ENCODE measurements at regions not wholly inside any gene's neighbourhood (a gene's known extent, or its start where the extent isn't known, plus 50 kb on each side); places are given as distances from the start of the nearest gene placed in this dataset.

GRCh38 chr9:22198681-22199080, 189.6 kb upstream of the CDKN2B start:
- H3K4me3 ChIP-seq (replicated peaks; ENCODE audit: low read depth, low read length) = no peak overlapping the region
- DNase-seq (ENCODE audit: low read depth) = no peak
- TF ChIP-seq CTCF (IDR thresholded peaks at IDR 0.05; ENCODE audit: low read length, missing control alignments) = no peak

GRCh38 chr9:22201256-22201655, 192.2 kb upstream of the CDKN2B start:
- no peak overlapping the region for H3K4me3 ChIP-seq (replicated peaks; ENCODE audit: low read depth, low read length)
- no peak for TF ChIP-seq CTCF (IDR thresholded peaks at IDR 0.05; ENCODE audit: low read length, missing control alignments)
- no peak for DNase-seq (ENCODE audit: low read depth)

DNA sequence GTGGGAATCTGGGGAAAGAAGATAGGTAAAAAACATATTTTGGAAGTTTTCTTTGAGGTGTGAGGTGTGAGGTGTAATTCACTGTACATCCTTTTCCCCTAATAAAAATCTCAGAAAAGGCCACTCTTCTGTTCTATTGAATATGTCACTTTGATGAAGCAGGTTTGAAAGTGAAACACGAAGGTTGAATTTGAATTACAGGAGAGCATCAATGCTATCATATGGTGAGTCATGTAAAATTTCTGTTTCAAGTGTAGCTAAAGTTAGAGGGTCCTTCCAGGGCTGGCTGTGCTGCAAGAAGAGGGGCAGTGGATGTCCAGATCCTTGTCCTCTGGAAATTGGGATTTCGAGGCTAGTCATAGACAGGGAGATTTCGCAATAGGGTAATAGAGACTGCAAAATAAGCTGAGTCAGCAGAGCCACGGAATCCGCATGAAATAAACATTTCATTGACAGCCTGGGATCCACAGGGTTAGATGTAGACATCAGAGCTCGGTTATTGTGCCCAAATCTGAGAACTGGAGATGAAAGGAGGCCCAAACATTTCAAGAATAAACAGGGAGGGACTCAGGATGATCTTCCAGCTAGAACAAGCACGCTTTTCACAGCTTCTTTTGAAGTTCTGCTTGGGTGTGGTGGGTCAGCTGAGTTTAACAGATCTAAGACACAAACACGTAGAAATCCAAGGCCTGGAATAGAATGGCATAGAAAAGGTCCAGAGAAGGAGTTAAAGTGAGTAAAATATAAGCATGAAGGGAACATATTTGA, 194.4 kb upstream of the CDKN2B start:
- H3K4me3 ChIP-seq (replicated peaks; ENCODE audit: low read depth, low read length) = no peak overlapping the region
- peak; percentile 53 for DNase-seq (ENCODE audit: low read depth)
- no peak for TF ChIP-seq CTCF (IDR thresholded peaks at IDR 0.05; ENCODE audit: low read length, missing control alignments)

GRCh38 chr9:22204240-22204639, 195.1 kb upstream of the CDKN2B start:
- TF ChIP-seq CTCF (IDR thresholded peaks at IDR 0.05; ENCODE audit: low read length, missing control alignments) = no peak
- no peak for DNase-seq (ENCODE audit: low read depth)
- no peak overlapping the region for H3K4me3 ChIP-seq (replicated peaks; ENCODE audit: low read depth, low read length)

GRCh38 chr9:22206833-22207232, 197.7 kb upstream of the CDKN2B start:
- DNase-seq (ENCODE audit: low read depth) = no peak
- TF ChIP-seq CTCF (IDR thresholded peaks at IDR 0.05; ENCODE audit: low read length, missing control alignments) = no peak
- H3K4me3 ChIP-seq (replicated peaks; ENCODE audit: low read depth, low read length) = no peak overlapping the region

GRCh38 chr9:22208846-22209585, 199.9 kb upstream of the CDKN2B start:
- TF ChIP-seq CTCF (IDR thresholded peaks at IDR 0.05; ENCODE audit: low read length, missing control alignments) = no peak
- H3K4me3 ChIP-seq (replicated peaks; ENCODE audit: low read depth, low read length) = no peak overlapping the region
- no peak for DNase-seq (ENCODE audit: low read depth)
